Stomach (tissue), 8 donors: ENCODE measurements at regions not wholly inside any gene's neighbourhood (a gene's known extent, or its start where the extent isn't known, plus 50 kb on each side); places are given as distances from the start of the nearest gene placed in this dataset.

ENCODE experiments used
- DNase-seq, 2 donors: peaks; one replicate each; pipeline versions ENCODE4 v3.0.0 to v3.0.0-alpha.2; 2013 to 2019
- H3K27ac ChIP-seq, 5 donors: fragments of 200-600 bp in 4 of 5; sonication (generic) in 4 of 5; one replicate each; pipeline ENCODE4 v1.5.1; 2013 to 2019; ENCODE audit warnings: mild to moderate bottlenecking in 1 of 5, moderate library complexity in 1 of 5
- H3K27me3 ChIP-seq, 3 donors: fragments of 200-600 bp; sonication (generic); one replicate each; pipeline ENCODE4 v1.5.1; 2017 to 2019; ENCODE audit warnings: mixed run types in 1 of 3
- H3K36me3 ChIP-seq, 4 donors: fragments of 200-600 bp; sonication (generic); 1 replicate in 3 of 4; 2 replicates in 1 of 4; pipeline ENCODE4 v1.5.1; 2016 to 2019
- H3K4me1 ChIP-seq, 4 donors: fragments of 200-600 bp; sonication (generic); one replicate each; pipeline ENCODE4 v1.5.1; 2016 to 2019
- H3K4me3 ChIP-seq, 4 donors: fragments of 200-600 bp; sonication (generic) in 3 of 4; one replicate each; pipeline ENCODE4 v1.5.1; 2016 to 2019; ENCODE audit warnings: mild to moderate bottlenecking in 1 of 4
- H3K9me3 ChIP-seq, 4 donors: fragments of 200-600 bp; sonication (generic); one replicate each; pipeline ENCODE4 v1.5.1; 2016 to 2019
- EP300 ChIP-seq: sonication (generic); formaldehyde crosslinking; IDR thresholded peaks from one replicate; pipeline ENCODE4 v1.6.1; 2017; ENCODE audit warnings: antibody characterized with exemption
- POLR2A ChIP-seq, 4 donors: fragments of 450-650 bp; IDR thresholded peaks; one replicate each; pipeline ENCODE4 v1.6.1; 2016; ENCODE audit warnings: antibody characterized with exemption in 4 of 4, control low read depth in 2 of 4, mild to moderate bottlenecking in 1 of 4, moderate library complexity in 1 of 4
- POLR2AphosphoS5 ChIP-seq, 3 donors: sonication (generic); formaldehyde crosslinking; IDR thresholded peaks; one replicate each; pipeline ENCODE4 v1.6.1; 2016; ENCODE audit warnings: antibody characterized with exemption in 3 of 3
- WGBS, 5 donors: extraction: QIAGEN DNeasy Blood & Tissue Kit in 3 of 5; methylation state at CpG; one replicate each; pipeline versions ENCODE4 v1.1.5 to v1.1.7; 2013 to 2018; 5-methylcytosine and 5-hydroxymethylcytosine counted together
- intact Hi-C: fragments of 100-400 bp; cut with DNase I; formaldehyde crosslinking; loops from one replicate; pipeline ENCODE4 v1.15.1; 2023; ENCODE audit warnings: low total_unique reads
- TF ChIP-seq, protein P1 (sequence below), 7 experiments: fragments of 450-650 bp in 4 of 7; fragments of 200-600 bp in 3 of 7; sonication (generic) in 3 of 7; IDR thresholded peaks; one replicate each; pipeline ENCODE4 v1.5.1; 2016 to 2019; ENCODE audit warnings: antibody characterized with exemption in 7 of 7, control low read depth in 2 of 7, mild to moderate bottlenecking in 1 of 7
- donor health status: healthy with polysubstance abuse.
- donor health status: Bipolar disorder and iron deficiency.
- donor health status: healthy.

DNA sequence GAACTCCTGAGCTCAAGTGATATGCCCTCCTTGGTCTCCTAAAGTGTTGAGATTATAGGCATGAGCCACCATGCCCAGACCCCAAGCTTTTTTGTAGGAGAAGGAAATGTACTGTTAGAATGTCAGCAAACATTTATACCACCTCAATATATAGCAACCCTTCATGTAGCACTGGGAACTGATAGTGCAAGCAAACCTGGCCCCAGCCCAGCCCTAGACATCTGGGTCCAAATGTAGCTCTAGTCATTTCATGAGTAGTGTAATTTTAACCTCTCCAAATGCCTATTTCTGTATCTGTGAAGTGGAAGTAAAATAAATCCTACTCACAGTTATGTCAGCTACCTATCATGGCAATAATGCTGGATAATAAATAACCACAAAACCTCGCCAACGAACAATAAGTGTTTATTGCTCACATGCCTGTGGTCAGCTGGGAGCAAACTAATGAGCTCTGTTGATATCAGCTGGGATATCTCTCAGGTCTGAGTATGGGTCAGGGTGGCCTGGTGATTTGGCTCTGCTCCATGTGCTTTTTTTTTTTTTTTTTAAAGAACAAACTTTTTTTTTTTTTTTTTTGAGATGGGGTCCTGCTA, 180.4 kb downstream of the CD8B2 start:
- Histone ChIP-seq H3K27me3 (no peaks in the 10 kb centered on the region), H3K4me1 (no peaks in the 10 kb centered on the region), H3K27ac (no peak overlapping the region), H3K9me3 (peaks cover 0 to 18% (median 6%) of the 10 kb centered on the region in 4 donors), H3K36me3 (no peaks in the 10 kb centered on the region), H3K4me3 (no peak overlapping the region)
- intact Hi-C loops: no loop called here
- WGBS, 5 donors: 63 to 74% (median 73%) methylated on average over 2 of the region's 2 CpGs
- DNase-seq: no peak
- TF ChIP-seq POLR2AphosphoS5 (IDR thresholded peaks at IDR 0.05) (no peak), POLR2A (IDR thresholded peaks at IDR 0.05) (no peak), EP300 (no peak)
- TF ChIP-seq, protein P1, sequence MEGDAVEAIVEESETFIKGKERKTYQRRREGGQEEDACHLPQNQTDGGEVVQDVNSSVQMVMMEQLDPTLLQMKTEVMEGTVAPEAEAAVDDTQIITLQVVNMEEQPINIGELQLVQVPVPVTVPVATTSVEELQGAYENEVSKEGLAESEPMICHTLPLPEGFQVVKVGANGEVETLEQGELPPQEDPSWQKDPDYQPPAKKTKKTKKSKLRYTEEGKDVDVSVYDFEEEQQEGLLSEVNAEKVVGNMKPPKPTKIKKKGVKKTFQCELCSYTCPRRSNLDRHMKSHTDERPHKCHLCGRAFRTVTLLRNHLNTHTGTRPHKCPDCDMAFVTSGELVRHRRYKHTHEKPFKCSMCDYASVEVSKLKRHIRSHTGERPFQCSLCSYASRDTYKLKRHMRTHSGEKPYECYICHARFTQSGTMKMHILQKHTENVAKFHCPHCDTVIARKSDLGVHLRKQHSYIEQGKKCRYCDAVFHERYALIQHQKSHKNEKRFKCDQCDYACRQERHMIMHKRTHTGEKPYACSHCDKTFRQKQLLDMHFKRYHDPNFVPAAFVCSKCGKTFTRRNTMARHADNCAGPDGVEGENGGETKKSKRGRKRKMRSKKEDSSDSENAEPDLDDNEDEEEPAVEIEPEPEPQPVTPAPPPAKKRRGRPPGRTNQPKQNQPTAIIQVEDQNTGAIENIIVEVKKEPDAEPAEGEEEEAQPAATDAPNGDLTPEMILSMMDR (IDR thresholded peaks at IDR 0.05): no peak

DNA sequence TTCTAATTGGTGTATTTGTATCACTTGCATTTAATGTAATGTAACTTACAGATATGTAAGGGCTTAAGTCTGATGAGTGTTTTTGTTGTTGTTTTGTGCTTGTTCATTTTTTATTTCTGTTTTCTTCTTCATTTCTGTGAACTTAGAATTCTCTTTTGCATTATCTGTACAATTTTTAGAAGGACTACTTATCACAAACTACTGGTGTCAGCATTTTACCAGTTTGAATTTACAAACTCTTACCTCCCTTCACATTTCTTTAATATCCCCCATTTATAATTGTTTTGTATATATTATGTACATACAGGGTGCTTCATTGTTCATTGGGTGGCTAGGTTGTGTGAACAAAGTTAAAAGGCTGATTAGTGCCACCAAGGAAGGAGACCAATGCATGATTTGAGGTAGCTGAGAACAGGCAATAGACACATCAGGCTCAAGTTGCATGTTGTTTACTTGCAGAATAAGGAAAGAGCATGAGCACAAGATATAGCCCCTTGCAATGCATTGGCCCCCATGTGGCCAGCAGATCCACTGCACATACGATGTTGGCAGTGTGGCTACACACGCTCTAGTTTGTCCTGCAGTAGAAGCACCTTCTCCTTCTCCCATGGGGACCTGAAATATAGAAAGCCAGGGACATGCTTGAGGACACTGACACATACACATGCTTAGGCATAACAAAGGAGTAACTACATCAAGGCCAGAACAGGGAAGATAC, 198.2 kb downstream of the CD8B2 start:
- no peak for DNase-seq
- H3K36me3 ChIP-seq: no peaks in the 10 kb centered on the region
- TF ChIP-seq POLR2AphosphoS5 (IDR thresholded peaks at IDR 0.05): no peak
- TF ChIP-seq, protein P1 (IDR thresholded peaks at IDR 0.05): no peak
- no peak for TF ChIP-seq EP300
- no peak for TF ChIP-seq POLR2A (IDR thresholded peaks at IDR 0.05)
- H3K4me3 ChIP-seq: no peak overlapping the region
- peaks cover 0 to 18% (median 8%) of the 10 kb centered on the region in 4 donors for H3K9me3 ChIP-seq
- no peaks in the 10 kb centered on the region for H3K4me1 ChIP-seq
- H3K27me3 ChIP-seq: no peaks in the 10 kb centered on the region
- H3K27ac ChIP-seq: no peak overlapping the region
- 86 to 94% (median 91%) methylated on average over 2 of the region's 2 CpGs for WGBS, 5 donors
- intact Hi-C loops: no loop called here

GRCh38 chr2:106686814-106687213, 199.2 kb downstream of the ST6GAL2 start:
- Histone ChIP-seq H3K4me3 (no peak overlapping the region), H3K4me1 (no peaks in the 10 kb centered on the region), H3K27me3 (no peaks in the 10 kb centered on the region), H3K9me3 (peaks cover 0 to 18% (median 8%) of the 10 kb centered on the region in 4 donors), H3K27ac (no peak overlapping the region), H3K36me3 (no peaks in the 10 kb centered on the region)
- 82 to 90% (median 86%) methylated on average over 1 of the region's 1 CpG for WGBS, 5 donors
- DNase-seq: no peak
- intact Hi-C loops: no loop called here
- no peak for TF ChIP-seq POLR2A (IDR thresholded peaks at IDR 0.05)
- TF ChIP-seq POLR2AphosphoS5 (IDR thresholded peaks at IDR 0.05): no peak

GRCh38 chr2:106694964-106695470, 190.9 kb downstream of the ST6GAL2 start:
- DNase-seq: no peak
- no peak for TF ChIP-seq POLR2AphosphoS5 (IDR thresholded peaks at IDR 0.05)
- TF ChIP-seq EP300: no peak
- no peak for TF ChIP-seq POLR2A (IDR thresholded peaks at IDR 0.05)
- TF ChIP-seq, protein P1 (IDR thresholded peaks at IDR 0.05): no peak
- Histone ChIP-seq H3K36me3 (no peaks in the 10 kb centered on the region), H3K9me3 (no peaks in the 10 kb centered on the region), H3K27ac (no peak overlapping the region), H3K27me3 (no peaks in the 10 kb centered on the region), H3K4me3 (no peak overlapping the region), H3K4me1 (no peaks in the 10 kb centered on the region)
- intact Hi-C loops: no loop called here
- 90 to 97% (median 96%) methylated on average over 4 of the region's 4 CpGs for WGBS, 5 donors

- H3K9me3 ChIP-seq: no peaks in the 10 kb centered on the region
- TF ChIP-seq, protein P1 (IDR thresholded peaks at IDR 0.05): no peak
- TF ChIP-seq POLR2A (IDR thresholded peaks at IDR 0.05) (no peak), EP300 (no peak), POLR2AphosphoS5 (IDR thresholded peaks at IDR 0.05) (no peak)
- no peaks in the 10 kb centered on the region for H3K4me1 ChIP-seq
- H3K27ac ChIP-seq: no peak overlapping the region
- no peak overlapping the region for H3K4me3 ChIP-seq
- H3K27me3 ChIP-seq: no peaks in the 10 kb centered on the region
- intact Hi-C loops: no loop called here
- H3K36me3 ChIP-seq: no peaks in the 10 kb centered on the region
- no peak for DNase-seq
- WGBS, 5 donors: 48 to 58% (median 51%) methylated on average over 5 of the region's 5 CpGs
Measured at GRCh38 chr2:106695919-106696318, 190.0 kb downstream of the ST6GAL2 start.
